Parathyroid adenoma (tissue), 2 donors: ENCODE measurements at regions not wholly inside any gene's neighbourhood (a gene's known extent, or its start where the extent isn't known, plus 50 kb on each side); places are given as distances from the start of the nearest gene placed in this dataset.

Experiments
- H2AFZ ChIP-seq: fragments of 300-600 bp; sonication (generic); one replicate; pipeline ENCODE4 v1.7.0; 2017; ENCODE audit warnings: antibody characterized with exemption, mild to moderate bottlenecking
- H3K27ac ChIP-seq: fragments of 300-600 bp; sonication (generic); one replicate; pipeline ENCODE4 v1.7.0; 2017
- H3K27me3 ChIP-seq: fragments of 300-600 bp; sonication (generic); one replicate; pipeline ENCODE4 v1.7.0; 2017; ENCODE audit warnings: low read length; ENCODE audit not compliant: control insufficient read depth, insufficient read depth
- H3K36me3 ChIP-seq: fragments of 300-600 bp; sonication (generic); one replicate; pipeline ENCODE4 v1.7.0; 2017; ENCODE audit warnings: low read length; ENCODE audit not compliant: control insufficient read depth, insufficient read depth
- H3K4me1 ChIP-seq: fragments of 300-600 bp; sonication (generic); one replicate; pipeline ENCODE4 v1.7.0; 2017; ENCODE audit warnings: control low read depth
- H3K4me2 ChIP-seq: fragments of 300-600 bp; sonication (generic); one replicate; pipeline ENCODE4 v1.7.0; 2017; ENCODE audit warnings: low read length
- H3K4me3 ChIP-seq: fragments of 300-600 bp; sonication (generic); one replicate; pipeline ENCODE4 v1.7.0; 2017; ENCODE audit warnings: low read depth, low read length
- H3K79me2 ChIP-seq: fragments of 300-600 bp; sonication (generic); one replicate; pipeline ENCODE4 v1.7.0; 2017; ENCODE audit warnings: control low read depth
- H3K9ac ChIP-seq: fragments of 300-600 bp; sonication (generic); one replicate; pipeline ENCODE4 v1.7.0; 2017; ENCODE audit warnings: mild to moderate bottlenecking
- H3K9me3 ChIP-seq: fragments of 300-600 bp; sonication (generic); one replicate; pipeline ENCODE4 v1.7.0; 2017; ENCODE audit warnings: low read length; ENCODE audit not compliant: control insufficient read depth
- TF ChIP-seq, protein P1 (sequence below): fragments of 300-600 bp; sonication (generic); IDR thresholded peaks from one replicate; pipeline ENCODE4 v1.7.0; 2017; ENCODE audit warnings: antibody characterized with exemption, mild to moderate bottlenecking
- donor health status: primary hyperparathyroidism.

DNA sequence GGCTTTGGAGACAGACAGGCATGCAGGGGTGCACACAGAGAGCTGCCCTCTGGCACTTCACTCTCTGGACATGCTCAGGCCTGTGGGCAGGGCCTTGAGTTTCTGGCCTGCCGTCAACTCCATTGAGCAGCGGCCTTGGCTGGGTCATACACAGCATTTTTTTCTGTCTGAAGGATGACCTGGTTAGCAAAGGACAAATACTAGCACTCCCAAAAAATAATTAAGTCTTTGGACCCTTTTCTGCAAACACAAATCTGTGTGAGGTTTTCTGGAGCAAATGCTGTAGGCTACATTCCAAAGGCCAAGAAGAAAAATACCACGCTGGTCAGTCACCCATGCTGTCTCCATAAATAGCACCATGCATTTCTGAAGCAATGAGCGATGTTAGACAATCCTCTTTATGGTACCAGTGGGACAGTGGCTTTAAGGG lies 124.7 kb upstream of the CTAGE1 start:
- Histone ChIP-seq H3K4me1 (no peaks in the 10 kb centered on the region), H3K36me3 (no peaks in the 10 kb centered on the region), H3K27ac (no peak overlapping the region), H3K4me2 (no peak overlapping the region), H3K9ac (no peak overlapping the region), H3K27me3 (no peaks in the 10 kb centered on the region), H3K9me3 (no peaks in the 10 kb centered on the region), H3K4me3 (no peak overlapping the region), H2AFZ (no peak overlapping the region), H3K79me2 (no peaks in the 10 kb centered on the region)
- TF ChIP-seq, protein P1, sequence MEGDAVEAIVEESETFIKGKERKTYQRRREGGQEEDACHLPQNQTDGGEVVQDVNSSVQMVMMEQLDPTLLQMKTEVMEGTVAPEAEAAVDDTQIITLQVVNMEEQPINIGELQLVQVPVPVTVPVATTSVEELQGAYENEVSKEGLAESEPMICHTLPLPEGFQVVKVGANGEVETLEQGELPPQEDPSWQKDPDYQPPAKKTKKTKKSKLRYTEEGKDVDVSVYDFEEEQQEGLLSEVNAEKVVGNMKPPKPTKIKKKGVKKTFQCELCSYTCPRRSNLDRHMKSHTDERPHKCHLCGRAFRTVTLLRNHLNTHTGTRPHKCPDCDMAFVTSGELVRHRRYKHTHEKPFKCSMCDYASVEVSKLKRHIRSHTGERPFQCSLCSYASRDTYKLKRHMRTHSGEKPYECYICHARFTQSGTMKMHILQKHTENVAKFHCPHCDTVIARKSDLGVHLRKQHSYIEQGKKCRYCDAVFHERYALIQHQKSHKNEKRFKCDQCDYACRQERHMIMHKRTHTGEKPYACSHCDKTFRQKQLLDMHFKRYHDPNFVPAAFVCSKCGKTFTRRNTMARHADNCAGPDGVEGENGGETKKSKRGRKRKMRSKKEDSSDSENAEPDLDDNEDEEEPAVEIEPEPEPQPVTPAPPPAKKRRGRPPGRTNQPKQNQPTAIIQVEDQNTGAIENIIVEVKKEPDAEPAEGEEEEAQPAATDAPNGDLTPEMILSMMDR: no peak

DNA sequence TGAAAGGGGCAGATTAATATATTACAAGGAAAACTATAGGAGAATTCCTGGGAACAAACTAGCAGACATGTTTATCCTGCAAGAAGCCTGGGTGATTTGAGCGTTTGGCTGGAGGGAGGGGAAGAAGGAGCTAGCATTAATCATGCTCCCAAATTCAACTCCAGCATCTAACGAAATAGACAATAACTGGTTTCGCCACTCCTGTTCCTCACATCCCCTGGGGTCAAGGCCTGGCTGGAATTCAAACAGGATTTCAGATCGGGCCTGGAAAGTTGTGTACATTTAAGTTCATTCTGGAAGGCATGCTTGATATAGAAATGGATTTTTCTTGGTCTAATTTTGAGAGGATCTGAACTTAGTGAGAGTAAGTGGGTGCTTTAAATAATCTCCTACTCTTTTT lies 126.1 kb upstream of the CTAGE1 start:
- Histone ChIP-seq H3K4me3 (no peak overlapping the region), H3K79me2 (no peaks in the 10 kb centered on the region), H2AFZ (no peak overlapping the region), H3K4me1 (no peaks in the 10 kb centered on the region), H3K9ac (no peak overlapping the region), H3K4me2 (no peak overlapping the region), H3K27ac (no peak overlapping the region), H3K27me3 (no peaks in the 10 kb centered on the region), H3K36me3 (no peaks in the 10 kb centered on the region), H3K9me3 (no peaks in the 10 kb centered on the region)
- TF ChIP-seq, protein P1: no peak

DNA sequence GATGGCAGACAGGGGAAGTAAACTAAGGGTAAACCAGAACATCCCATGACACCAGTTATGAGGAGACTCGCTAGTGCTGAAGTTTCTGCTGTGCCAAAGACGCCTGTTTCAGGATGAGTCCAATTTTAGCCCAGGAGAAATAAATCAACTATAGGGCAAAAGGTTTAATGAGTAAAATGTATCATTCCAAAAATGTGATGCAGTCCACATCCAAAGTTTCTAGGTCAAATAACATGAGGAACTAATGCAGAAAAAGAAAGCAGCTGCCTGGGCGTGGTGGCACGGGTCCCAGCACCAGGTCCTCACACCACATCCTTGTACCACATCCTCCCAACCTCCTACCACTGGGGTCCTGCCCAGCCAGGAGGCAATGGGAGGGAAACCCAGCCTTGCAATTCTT lies 126.9 kb upstream of the CTAGE1 start:
- Histone ChIP-seq H3K27me3 (no peaks in the 10 kb centered on the region), H3K9ac (no peak overlapping the region), H2AFZ (no peak overlapping the region), H3K4me1 (no peaks in the 10 kb centered on the region), H3K9me3 (no peaks in the 10 kb centered on the region), H3K79me2 (no peaks in the 10 kb centered on the region), H3K36me3 (no peaks in the 10 kb centered on the region), H3K4me2 (no peak overlapping the region), H3K4me3 (no peak overlapping the region), H3K27ac (no peak overlapping the region)
- TF ChIP-seq, protein P1: no peak

DNA sequence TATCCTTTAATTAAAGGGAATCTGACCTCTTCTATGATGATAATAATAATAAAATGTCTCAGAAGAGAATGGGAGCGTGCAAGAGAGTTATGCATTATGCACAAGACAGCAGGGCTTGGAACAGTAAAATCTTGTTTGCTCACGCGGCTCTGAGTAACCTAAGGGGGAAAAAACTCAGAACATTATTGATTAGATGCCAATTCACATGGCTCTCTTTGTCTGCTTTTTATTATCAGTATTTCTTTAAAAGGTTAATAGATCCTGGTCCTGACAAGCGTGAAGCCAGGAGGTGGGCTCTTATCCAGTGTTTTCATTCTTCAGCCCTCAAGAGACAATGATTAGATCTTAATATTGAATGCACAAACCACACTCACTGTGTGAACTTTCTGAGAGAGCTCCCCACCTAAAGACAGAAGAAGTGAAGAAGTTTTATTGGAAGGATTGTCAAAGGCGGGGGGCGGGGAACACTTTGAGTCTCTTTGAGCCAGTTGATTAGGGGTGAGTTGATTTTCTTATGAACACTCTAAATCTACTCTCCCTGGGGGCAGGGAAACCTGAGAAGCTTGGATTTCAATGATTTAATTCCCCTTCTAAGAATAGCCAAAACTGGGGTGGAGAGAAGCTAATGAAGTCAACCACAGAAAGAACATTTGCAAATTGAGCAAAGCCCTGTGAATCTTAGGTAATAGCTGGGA lies 127.5 kb upstream of the CTAGE1 start:
- Histone ChIP-seq H3K27ac (no peak overlapping the region), H3K4me1 (no peaks in the 10 kb centered on the region), H3K9me3 (no peaks in the 10 kb centered on the region), H2AFZ (no peak overlapping the region), H3K27me3 (no peaks in the 10 kb centered on the region), H3K79me2 (no peaks in the 10 kb centered on the region), H3K36me3 (no peaks in the 10 kb centered on the region), H3K4me2 (no peak overlapping the region), H3K4me3 (no peak overlapping the region), H3K9ac (no peak overlapping the region)
- TF ChIP-seq, protein P1: no peak
